WTC11 (cell line): ENCODE measurements at regions not wholly inside any gene's neighbourhood (a gene's known extent, or its start where the extent isn't known, plus 50 kb on each side); places are given as distances from the start of the nearest gene placed in this dataset.

ENCODE experiments used
- ATF3 ChIP-seq: sonication (generic); formaldehyde crosslinking; conservative IDR thresholded peaks from 2 replicates; pipeline ENCODE4 v1.8.1; 2022; ENCODE audit warnings: mild to moderate bottlenecking, missing genetic modification reagents
- ATF6 ChIP-seq: sonication (generic); formaldehyde crosslinking; IDR thresholded peaks from 2 replicates; pipeline ENCODE4 v1.8.1; 2023; ENCODE audit warnings: mild to moderate bottlenecking, missing genetic modification reagents
- CDX4 ChIP-seq: fragments of 250-450 bp; sonication (Bioruptor Pico); IDR thresholded peaks from 2 replicates; pipeline ENCODE4 v1.9.0; 2021; ENCODE audit warnings: moderate library complexity, mild to moderate bottlenecking, inconsistent platforms, borderline replicate concordance
- CREM ChIP-seq: sonication (generic); formaldehyde crosslinking; IDR thresholded peaks from 2 replicates; pipeline ENCODE4 v1.8.1; 2022; ENCODE audit warnings: mild to moderate bottlenecking, missing genetic modification reagents, moderate library complexity
- CTCF ChIP-seq: fragments of 200-600 bp; IDR thresholded peaks from 2 replicates; pipeline ENCODE4 v1.8.0; 2022; ENCODE audit warnings: antibody characterized with exemption
- ELF4 ChIP-seq: sonication (generic); formaldehyde crosslinking; IDR thresholded peaks from 2 replicates; pipeline ENCODE4 v1.8.1; 2022; ENCODE audit warnings: low read depth, mild to moderate bottlenecking, moderate library complexity, missing genetic modification reagents
- GABPB1 ChIP-seq: sonication (generic); formaldehyde crosslinking; IDR thresholded peaks from 2 replicates; pipeline ENCODE4 v1.8.1; 2023; ENCODE audit warnings: mild to moderate bottlenecking, missing genetic modification reagents
- KAT7 ChIP-seq: sonication (generic); formaldehyde crosslinking; IDR thresholded peaks from 2 replicates; pipeline ENCODE4 v1.8.1; 2023; ENCODE audit warnings: missing genetic modification reagents, mild to moderate bottlenecking, borderline replicate concordance
- PRDM15 ChIP-seq: sonication (generic); formaldehyde crosslinking; IDR thresholded peaks from 2 replicates; pipeline ENCODE4 v1.8.0; 2022; ENCODE audit warnings: missing genetic modification reagents
- USF2 ChIP-seq: sonication (generic); formaldehyde crosslinking; IDR thresholded peaks from 2 replicates; pipeline ENCODE4 v1.8.1; 2023; ENCODE audit warnings: mild to moderate bottlenecking, missing genetic modification reagents, moderate library complexity
- ZNF232 ChIP-seq: sonication (generic); formaldehyde crosslinking; IDR thresholded peaks from 2 replicates; pipeline ENCODE4 v1.8.0; 2022; ENCODE audit warnings: mild to moderate bottlenecking, missing genetic modification reagents
- ZNF263 ChIP-seq: sonication (generic); formaldehyde crosslinking; IDR thresholded peaks from 2 replicates; pipeline ENCODE4 v1.8.1; 2022; ENCODE audit warnings: low read depth, mild to moderate bottlenecking, moderate library complexity, missing genetic modification reagents
- ZNF423 ChIP-seq: fragments of 250-450 bp; sonication (Bioruptor Pico); IDR thresholded peaks from 2 replicates; pipeline ENCODE4 v2.1.2; 2022; ENCODE audit warnings: mild to moderate bottlenecking, moderate library complexity

- no peak for TF ChIP-seq CTCF
- no peak for TF ChIP-seq ZNF232 (CRISPR knock-in tag)
- TF ChIP-seq ATF6 (CRISPR knock-in tag), result no peak
- no peak for TF ChIP-seq ATF3
- TF ChIP-seq CDX4 (CRISPR knock-in tag), result no peak
- no peak for TF ChIP-seq ZNF423 (CRISPR knock-in tag)
- no peak for TF ChIP-seq KAT7 (CRISPR knock-in tag)
- no peak for TF ChIP-seq ZNF263 (CRISPR knock-in tag)
- TF ChIP-seq CREM, result no peak
- TF ChIP-seq ELF4, result no peak
- no peak for TF ChIP-seq GABPB1 (CRISPR knock-in tag)
- no peak for TF ChIP-seq USF2 (CRISPR knock-in tag)
- TF ChIP-seq PRDM15, result no peak
Measured at GRCh38 chr4:129322920-129323319, 227.0 kb downstream of the C4orf33 start.
